Stimulated activated CD8-positive, alpha-beta memory T cell treated with anti-CD3 and anti-CD28 coated beads, Interleukin-4, amount 100 ng/mL, for 24 hours (primary cell): ENCODE measurements at regions not wholly inside any gene's neighbourhood (a gene's known extent, or its start where the extent isn't known, plus 50 kb on each side); places are given as distances from the start of the nearest gene placed in this dataset.
"Not testable (repeated sequence)": the region's sequence is repeated elsewhere in the genome, so short reads cannot be mapped to it uniquely, and the experiment has no call there.

ENCODE experiments used
- DNase-seq: peaks from one replicate; pipeline ENCODE4 v3.0.0-alpha.2; 2020; ENCODE audit warnings: low read depth

GRCh38 chr18:61676773-61677434 lies 215.9 kb downstream of the RNF152 start:
- no peak for DNase-seq

GRCh38 chr18:61669320-61669719 lies 223.5 kb downstream of the RNF152 start:
- no peak for DNase-seq

- DNase-seq = no peak
These were observed 225.8 kb downstream of the RNF152 start for GRCh38 chr18:61666876-61667590.

- no peak for DNase-seq
These were observed 228.3 kb downstream of the RNF152 start for GRCh38 chr18:61664419-61665084.

GRCh38 chr18:61662726-61663125 lies 230.1 kb downstream of the RNF152 start:
- DNase-seq = no peak

- DNase-seq = no peak
These were observed 234.4 kb downstream of the RNF152 start for GRCh38 chr18:61658431-61658830.

GRCh38 chr18:61657066-61657732 lies 235.6 kb downstream of the RNF152 start:
- DNase-seq = no peak

- DNase-seq = no peak
These were observed 237.2 kb downstream of the RNF152 start for GRCh38 chr18:61655630-61656029.

GRCh38 chr18:61653823-61654551 lies 238.8 kb downstream of the RNF152 start:
- DNase-seq = no peak

GRCh38 chr18:61651880-61652268 lies 240.9 kb downstream of the RNF152 start:
- DNase-seq = no peak

GRCh38 chr18:61651145-61651879 lies 241.5 kb downstream of the RNF152 start:
- DNase-seq = no peak

- DNase-seq = no peak
These were observed 248.7 kb downstream of the RNF152 start for GRCh38 chr18:61643884-61644647.

- no peak for DNase-seq
These were observed 252.9 kb downstream of the RNF152 start for GRCh38 chr18:61639886-61640285.

- no peak for DNase-seq
These were observed 254.8 kb downstream of the RNF152 start for GRCh38 chr18:61637905-61638595.

GRCh38 chr18:61637319-61637718 lies 255.5 kb downstream of the RNF152 start:
- DNase-seq = no peak

- DNase-seq = peak; percentile 3
These were observed 256.8 kb downstream of the RNF152 start for GRCh38 chr18:61635901-61636528.

GRCh38 chr18:61628085-61628484 lies 264.7 kb downstream of the RNF152 start:
- DNase-seq = no peak

- not testable (repeated sequence) for DNase-seq
These were observed 268.2 kb downstream of the RNF152 start for GRCh38 chr18:61624631-61625030.

- DNase-seq = no peak
These were observed 273.0 kb downstream of the RNF152 start for GRCh38 chr18:61619783-61620182.
